Frontal cortex (tissue), 3 donors: ENCODE measurements at regions not wholly inside any gene's neighbourhood (a gene's known extent, or its start where the extent isn't known, plus 50 kb on each side); places are given as distances from the start of the nearest gene placed in this dataset.
"Not testable (repeated sequence)": the region's sequence is repeated elsewhere in the genome, so short reads cannot be mapped to it uniquely, and the experiment has no call there.

Experiments
- DNase-seq, 2 donors: peaks; one replicate each; pipeline ENCODE4 v3.0.0; 2012; ENCODE audit warnings: low spot score in 2 of 2
- FAIRE-seq: peaks from 2 replicates; lab custom pipeline; 2012; peaks lifted over from hg19 to GRCh38; lab: Jason Lieb, UNC
- donor health status: control.
- donor health status: control.
- donor health status: control.

DNA sequence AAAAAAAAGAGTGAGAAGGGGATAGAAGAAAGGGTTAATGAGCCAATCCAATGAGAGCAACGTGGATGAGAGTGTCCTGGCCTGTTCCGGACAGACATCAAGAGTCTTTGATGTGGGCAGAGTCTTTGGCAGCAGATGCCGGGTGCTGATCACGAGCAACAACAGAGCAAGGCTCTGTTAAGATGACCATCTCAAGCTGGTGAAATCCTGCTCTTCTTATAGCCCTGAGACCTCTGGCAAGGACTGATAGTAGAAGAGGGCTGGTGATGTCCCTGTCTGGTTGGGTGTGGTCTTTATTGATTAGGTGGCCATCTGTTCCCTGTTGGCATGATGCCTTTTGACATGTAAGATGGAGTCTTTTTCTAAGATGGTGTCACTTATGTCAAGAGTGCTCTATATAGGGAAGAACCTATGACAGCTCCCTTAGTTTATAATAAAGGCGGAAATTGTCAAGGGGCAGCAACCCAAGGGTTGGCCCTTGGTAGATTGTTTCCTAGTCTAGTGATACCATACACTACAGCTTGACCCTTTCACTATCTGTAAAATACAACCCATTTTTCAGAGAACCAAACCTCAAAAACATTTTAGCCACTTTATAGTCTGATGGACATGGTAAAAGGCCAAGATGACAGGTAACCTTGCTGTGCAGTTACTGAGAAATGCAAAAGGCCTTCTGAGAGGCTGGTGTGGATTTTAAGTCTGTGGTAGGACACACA, 313.3 kb downstream of the BCL2L11 start:
- not testable (repeated sequence) for FAIRE-seq, DNase-seq

DNA sequence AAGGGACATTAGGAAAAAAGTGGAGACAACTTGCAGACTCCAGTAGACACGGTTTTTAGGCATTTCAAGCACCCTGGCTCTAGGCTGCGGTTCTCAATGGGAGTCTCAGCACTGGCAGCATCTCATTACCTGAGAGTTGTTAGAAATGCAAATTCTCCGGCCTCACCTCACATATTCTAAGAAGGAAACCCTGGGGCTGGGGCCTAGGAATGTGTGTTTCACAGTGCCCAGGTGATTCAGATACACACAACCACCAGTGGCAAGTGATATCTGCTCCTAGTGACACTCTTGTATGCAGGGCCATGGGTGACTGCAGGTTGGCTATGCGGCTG, 313.9 kb downstream of the BCL2L11 start:
- not testable (repeated sequence) for FAIRE-seq, DNase-seq

DNA sequence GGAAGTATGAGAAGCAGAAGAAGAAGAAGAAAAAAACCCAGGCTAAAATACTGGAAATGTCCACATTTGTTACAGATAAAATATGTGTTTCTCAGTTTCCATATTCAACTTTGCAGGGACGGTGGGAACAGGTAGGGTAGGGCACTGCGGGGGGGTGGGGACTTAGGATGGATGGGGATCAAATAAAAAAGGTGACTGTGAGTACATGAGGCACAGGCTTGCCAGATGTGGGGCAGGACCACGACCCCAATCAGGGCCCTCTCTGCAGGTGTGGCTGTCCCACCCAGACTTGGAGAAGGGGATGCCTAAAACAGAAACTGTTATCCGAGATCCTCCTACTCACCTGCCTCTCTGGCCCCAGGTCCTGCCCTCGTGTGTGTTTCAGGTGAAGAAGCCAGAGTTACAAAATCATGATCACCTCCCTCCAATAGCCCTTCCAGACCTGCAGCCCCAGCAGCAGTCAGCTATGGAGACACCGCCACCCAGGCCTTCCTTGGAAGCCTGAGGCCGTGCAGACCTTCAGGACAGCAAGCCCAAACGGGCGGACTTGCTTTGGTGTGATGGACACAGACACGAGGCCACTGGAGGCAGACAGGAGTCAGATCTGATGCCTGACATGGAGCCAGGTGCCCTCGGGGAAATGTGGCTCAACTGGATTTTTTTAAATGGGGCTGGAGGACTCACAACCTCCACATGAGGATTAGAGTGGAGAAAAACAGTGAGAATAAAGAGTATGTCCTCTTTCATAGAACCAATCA, 315.0 kb downstream of the BCL2L11 start:
- not testable (repeated sequence) for DNase-seq, FAIRE-seq

DNA sequence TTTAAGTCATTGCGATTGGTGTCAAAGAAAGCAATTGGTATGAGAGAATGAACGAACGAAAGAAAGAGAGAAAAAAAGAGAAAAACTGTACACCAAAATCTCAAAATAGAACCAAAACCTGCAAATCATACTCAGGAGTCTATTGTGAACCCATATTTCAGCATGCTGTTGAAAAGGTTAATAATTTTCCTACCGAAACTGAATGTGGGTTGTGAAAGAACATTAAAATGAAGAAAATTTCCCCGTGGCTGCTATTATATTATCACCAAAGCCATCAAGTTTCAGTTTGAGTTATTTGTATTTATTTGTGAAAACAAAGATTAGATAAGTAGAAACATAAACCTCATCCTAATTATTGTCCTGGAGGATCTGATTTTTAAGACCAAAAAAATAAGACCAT, 315.7 kb downstream of the BCL2L11 start:
- not testable (repeated sequence) for FAIRE-seq

DNA sequence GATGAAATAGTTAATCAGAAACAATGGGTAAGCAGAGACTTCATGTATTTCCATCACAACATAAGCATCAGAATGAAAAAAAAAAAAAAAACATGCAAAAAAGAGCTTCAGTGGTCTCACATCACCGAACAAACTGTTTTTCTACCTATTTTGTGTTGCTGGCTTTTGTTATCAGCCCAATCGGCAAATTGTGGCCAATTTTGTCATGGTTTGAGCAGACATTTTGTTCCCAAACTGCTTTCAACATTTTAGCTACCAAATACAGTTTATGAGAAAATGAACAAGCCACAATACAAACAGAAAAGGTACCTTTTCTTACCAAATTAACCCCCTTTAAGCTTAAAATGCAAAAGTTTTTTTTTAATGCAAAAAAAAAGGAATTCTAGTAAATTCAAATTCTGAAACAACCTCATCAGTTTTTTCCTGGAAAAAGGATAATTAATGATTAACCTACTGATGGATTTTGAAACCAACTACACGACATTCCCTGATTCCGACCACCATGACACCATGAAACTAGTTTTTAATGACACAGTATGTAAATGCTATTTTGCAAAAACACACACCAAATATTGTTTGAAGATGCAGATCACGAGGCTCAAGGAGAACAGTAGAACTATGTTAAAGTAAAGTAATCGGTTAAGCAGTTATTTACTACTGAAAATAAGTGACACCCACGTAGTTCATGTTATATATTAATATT, 316.7 kb downstream of the BCL2L11 start:
- DNase-seq, FAIRE-seq: not testable (repeated sequence)

More for the DNA sequence above, 315.7 kb downstream of the BCL2L11 start:
- DNase-seq = not testable (repeated sequence)

DNA sequence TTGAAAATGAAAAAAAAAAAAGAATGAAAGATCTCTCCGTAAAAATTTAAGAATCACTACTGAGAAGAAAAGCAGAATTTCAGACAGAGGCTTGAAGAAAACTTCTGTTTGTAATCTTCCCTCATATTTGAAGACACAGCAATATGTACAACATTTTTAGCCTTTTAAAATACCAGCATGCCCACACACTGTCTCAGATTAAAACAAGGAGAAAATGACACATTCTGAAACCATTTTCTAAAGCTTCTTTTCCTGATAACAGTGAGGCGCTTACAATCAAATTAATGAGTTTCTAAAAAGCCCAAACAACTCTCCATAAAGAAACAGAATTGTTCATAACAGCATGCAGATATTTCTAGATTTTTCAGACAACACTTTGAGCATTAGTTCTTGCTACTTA, 317.4 kb downstream of the BCL2L11 start:
- FAIRE-seq, DNase-seq: not testable (repeated sequence)

DNA sequence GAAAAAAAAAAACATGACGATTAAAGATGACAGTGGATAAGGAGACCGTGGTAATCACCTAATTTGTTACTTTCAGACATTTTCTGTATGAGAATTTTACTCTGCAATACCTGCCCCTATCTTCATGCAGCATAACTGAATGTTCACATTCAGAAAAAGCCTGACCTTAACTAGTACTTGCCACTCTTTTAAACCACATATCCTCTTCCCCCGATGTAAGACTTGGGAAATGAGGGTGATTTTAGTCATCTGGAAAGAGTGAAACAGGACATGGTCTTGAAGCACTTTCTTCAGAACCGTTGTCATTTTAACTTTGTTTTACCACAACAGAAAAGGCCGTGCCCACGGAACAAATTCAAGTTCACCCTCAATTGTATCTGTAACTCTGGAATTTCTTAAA, 318.5 kb downstream of the BCL2L11 start:
- DNase-seq, FAIRE-seq: not testable (repeated sequence)

DNA sequence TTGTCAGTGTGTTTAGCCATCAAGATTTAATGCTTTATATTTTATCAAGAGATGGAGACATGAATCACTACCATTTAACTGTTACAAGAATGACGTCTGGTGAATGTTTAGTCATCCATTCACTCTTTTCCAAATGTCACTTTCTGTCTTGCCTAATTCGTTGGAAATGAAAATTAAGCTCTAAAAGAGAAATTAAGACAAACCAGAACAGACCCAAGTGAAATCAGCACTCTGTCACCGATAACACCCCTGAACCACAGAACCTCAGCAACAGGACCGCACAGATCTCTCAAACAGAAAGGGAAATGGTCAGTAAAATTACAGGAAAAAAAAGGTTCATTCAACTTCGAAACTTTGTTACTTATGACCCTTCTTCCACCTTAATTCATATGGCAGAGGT, 320.9 kb downstream of the BCL2L11 start:
- FAIRE-seq = not testable (repeated sequence)

DNA sequence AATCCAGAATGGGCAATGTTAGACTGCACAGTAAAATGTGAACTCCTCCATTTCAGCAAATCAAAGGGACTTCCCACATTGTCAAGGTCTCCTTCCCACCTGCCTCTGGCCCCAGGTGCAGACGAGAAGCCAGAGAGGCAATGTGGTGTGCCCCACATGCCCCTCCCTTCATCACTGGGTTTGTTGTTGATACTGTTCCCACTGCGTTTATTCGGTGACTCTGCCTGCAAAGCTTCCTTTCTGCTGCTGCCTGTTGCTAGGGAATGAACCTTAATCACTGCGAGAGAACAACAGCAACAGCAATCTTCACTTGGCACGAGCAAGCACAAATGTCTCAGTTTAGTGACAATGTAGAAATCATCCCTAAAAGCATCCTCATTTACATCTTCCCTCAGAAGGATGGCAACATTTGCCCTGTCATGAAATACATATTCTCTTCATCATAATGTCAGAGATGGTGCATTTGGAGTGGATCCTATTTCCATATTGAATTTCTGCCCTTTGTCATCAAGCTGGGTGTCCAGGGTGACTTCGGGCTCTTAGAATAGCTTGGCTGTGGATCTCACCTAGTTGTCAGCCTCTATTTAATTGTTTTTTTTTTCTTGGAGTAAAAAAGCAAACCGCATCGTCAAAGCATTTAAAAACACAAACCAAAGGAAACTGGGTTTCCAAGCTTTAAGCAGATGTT, 322.2 kb downstream of the BCL2L11 start:
- not testable (repeated sequence) for DNase-seq, FAIRE-seq

More for the DNA sequence above, 320.9 kb downstream of the BCL2L11 start:
- DNase-seq = not testable (repeated sequence)

DNA sequence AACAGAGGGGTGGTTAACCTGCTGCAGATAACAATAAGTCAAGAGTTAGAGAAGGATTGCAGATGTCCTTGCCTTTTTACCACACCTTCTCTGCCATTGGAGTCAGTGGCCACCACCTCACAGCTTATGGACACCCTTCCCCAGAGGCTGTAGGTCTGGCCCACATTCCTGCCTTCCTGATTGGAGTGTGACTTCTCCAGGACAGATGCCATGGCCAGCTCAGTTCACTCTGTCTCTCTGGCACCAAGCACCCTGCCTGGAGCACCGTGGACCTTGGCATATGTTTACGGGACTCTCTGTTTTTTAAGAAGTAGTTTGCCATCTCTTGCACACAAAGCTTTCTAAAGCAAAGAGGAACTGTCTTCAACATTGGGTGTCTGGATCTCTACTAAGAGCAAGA, 323.8 kb downstream of the BCL2L11 start:
- DNase-seq, FAIRE-seq: not testable (repeated sequence)

DNA sequence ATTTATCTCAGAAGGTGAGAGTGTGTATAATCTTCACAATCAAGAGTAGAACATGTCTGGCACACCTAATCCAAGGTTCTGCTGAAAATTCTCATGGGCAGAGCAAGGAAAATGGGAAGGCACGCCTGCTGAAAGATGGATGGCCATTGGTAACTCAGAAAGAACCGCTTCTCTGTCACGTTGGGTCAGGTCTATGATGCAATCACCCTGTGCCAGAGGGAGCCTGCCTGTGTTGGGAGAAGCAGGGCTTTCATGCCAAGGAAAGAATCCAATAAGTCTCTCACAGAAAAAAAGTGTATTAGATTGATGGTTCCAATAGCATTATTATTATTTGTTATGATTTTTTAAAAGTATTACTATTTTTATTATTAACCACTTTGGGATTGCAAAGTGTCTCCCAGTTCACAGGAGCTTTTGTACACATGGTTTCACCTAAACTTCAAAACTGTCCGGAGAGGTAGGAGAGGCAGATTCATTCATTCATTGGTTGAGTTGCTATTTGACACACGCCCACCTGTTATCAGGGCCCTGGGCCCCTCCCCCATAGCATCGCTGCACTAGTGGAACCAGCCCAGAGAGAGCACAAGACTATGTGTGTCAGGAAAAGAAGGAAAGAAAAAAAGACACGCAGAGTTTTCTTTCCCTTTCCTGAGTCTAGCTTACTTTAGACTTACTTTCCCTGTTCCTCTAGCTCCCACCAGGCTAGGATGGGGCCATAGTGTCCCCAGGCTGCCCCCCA, 324.6 kb downstream of the BCL2L11 start:
- DNase-seq, FAIRE-seq: not testable (repeated sequence)

DNA sequence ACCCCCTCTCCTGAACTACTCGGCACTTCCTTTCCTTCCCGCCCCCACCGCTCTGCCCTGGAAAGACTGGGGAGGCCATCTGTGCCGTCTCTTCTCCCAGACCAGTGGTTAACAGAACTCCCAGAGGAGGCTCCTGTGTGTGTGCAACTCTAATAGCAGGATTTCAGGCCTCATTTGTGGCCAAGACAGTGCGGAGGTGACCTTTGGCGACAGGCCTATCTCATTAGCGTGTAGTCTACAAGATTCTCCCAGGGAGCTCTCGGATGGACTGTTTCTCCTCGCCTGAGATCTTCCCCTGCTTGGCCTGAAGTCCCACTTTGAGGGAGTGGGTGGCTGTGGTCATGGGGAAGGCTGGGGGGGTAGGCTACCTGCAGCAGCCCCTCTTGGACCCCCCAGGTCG, 325.2 kb downstream of the BCL2L11 start:
- FAIRE-seq, DNase-seq: not testable (repeated sequence)

DNA sequence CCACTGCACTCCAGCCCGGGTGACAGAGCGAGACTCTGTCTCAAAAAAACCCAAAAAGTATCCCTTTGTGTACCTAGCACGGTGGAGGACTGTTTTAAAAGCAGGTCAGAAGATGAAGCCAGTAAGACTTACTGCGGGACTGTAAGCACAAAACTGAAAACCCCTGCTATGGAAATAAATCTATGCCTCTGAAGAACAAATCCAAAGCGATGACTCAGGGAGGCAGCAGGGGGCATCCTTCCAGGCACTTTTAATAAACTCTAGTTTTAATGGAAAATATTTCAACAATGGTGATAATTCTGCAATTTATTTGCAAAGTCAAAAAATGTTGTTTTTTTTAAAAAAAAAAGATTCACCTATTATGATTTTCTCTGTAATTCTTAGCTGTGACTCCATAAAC, 326.8 kb downstream of the BCL2L11 start:
- not testable (repeated sequence) for DNase-seq, FAIRE-seq

DNA sequence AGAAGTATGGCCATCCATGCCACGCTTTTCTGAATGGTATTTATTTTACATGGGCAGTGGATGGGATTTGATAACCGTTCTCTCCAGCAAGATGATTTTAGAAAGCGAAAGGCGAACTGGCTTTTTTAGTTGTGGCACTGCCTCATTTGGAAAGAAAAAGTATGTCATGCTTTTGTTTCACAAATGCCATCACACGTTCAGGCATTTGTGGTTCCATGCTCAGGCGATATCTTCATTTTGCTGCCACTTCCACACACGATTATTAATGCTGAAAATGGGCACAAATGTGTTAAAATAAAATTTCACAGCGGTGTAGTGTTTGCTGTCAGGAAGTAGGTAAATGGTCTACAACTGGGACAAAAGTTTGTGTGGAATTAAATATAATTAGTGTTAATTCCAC, 328.1 kb downstream of the BCL2L11 start:
- not testable (repeated sequence) for FAIRE-seq

DNA sequence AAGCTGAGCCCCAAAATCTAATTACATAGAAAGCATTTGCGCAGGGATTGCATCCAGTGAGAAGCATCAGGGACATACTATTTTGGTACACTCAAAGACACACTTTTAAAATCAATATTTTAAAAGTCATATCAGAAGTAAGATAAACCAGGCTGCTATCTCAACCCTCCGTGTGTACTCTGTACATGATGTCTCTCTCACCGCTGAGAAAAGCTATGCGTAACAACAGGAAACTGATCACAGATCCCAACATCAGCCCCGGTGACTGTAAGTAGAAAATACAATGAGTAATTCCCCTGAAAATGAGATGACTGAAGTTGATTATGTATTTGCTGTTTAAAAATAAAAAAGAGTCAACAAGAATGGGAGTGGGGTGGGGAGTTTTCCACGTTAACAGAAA, 329.8 kb downstream of the BCL2L11 start:
- FAIRE-seq = not testable (repeated sequence)

More for the DNA sequence above, 328.1 kb downstream of the BCL2L11 start:
- not testable (repeated sequence) for DNase-seq

DNA sequence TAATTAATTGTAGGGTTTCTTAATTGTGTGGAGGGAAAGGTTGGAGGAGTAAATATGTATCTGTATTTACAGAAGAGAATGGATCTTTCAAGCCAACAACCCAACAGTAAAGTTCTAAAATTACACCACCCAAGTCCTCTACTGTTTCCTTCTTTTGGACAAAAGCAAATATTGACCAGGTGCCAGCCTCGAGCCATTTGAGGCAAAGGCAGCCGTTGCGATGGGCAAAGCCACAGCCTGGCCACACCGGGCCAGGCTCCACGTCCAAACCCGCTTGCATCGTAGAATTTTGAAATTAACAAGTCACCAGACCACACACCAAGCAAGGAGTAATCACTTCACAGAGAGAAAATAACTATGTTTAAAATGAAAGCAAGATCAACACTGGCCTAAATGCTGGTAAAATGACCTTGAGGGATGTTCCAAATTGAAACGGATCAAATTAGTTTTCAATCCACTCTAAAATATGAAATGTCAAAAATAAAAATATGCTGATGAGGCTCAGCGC, 331.0 kb downstream of the BCL2L11 start:
- not testable (repeated sequence) for FAIRE-seq

More for the DNA sequence above, 329.8 kb downstream of the BCL2L11 start:
- not testable (repeated sequence) for DNase-seq

DNA sequence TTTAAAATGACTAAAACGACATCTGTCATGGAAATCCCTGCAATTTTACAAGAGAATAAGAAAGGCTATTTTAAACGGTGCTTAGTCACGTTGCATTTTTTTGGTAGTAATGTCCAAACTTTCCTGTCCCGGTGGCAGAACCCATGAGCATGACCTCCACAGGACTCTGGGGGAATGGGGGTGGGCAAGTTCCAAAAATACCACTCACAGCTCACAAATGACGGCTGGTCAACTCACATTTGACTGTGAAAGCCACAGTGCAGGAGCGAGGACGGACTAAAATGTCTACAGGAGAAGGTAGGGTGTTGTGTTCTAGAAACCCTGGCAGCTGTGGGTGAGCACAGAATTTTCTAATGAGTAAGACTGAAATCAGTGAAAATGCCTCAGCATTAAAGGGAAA, 331.5 kb downstream of the BCL2L11 start:
- not testable (repeated sequence) for FAIRE-seq, DNase-seq

More for the DNA sequence above, 331.0 kb downstream of the BCL2L11 start:
- DNase-seq = not testable (repeated sequence)

DNA sequence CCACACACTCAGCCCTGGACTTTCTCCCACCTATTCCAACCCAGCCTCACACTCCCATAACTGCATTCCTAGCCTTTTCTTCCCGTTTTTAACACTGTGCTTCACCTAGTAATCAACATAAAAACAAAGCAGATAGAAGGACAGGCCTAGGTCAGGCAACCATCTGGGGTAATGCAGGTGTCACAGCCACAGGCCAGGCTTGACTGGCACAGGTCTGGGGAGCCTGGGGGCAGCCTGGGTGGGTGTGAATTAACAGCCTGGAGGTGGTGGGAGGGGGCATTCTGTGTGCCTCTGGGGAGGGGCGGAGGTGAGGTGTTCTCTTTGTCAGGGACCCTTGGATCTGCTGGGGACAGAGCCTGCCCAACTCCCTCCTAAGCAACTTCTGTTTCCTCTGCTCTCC, 332.6 kb downstream of the BCL2L11 start:
- FAIRE-seq, DNase-seq: not testable (repeated sequence)

DNA sequence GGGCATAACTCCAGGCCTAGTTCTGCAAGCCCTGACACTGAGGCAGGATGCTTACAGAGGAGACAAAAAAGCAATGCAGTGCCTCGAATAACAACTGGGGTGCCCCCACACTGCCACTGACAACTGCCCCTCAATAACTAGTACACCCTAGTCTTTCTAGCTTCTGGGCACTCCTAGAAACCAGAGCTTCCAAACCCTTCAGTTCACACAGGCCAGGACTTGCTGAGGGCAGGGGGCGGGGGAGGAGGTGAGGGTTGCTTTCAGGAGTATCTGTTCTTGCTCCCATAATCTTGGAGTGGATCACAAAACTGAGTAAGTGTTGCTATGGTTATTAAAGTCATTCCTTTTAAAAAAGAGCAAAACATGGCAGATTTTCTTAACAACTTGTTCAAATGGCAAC, 333.1 kb downstream of the BCL2L11 start:
- not testable (repeated sequence) for DNase-seq, FAIRE-seq
